AG09319 (cell line): ENCODE measurements at regions not wholly inside any gene's neighbourhood (a gene's known extent, or its start where the extent isn't known, plus 50 kb on each side); places are given as distances from the start of the nearest gene placed in this dataset.

ENCODE experiments used
- DNase-seq: peaks from one replicate; pipeline ENCODE4 v3.0.0-alpha.2; 2010; ENCODE audit warnings: low read depth; ENCODE audit errors: extremely low read depth
- CTCF ChIP-seq: IDR thresholded peaks from 2 replicates; pipeline ENCODE4 v1.5.1; 2011; ENCODE audit warnings: low read depth, mild to moderate bottlenecking, inconsistent platforms, low read length, moderate library complexity

DNA sequence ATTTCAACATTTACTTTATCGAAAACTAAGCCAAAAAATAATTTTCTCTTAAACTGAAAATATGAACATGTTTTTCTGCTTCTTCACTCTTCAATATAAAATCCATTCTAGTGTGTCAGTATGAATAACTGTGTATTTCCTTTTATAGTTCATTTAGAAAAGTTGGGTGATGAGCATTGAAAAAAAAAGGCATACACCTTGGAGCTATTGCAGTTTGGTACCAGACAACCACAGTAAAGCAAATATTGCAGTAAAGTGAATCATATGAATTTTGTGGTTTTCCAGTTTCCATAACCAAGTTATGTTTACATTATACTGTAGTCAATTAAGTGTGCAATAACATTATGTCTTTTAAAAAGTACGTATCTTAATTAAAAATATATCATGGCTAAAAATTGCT lies 195.0 kb upstream of the FOXG1 start:
- DNase-seq = no peak
- TF ChIP-seq CTCF = no peak

DNA sequence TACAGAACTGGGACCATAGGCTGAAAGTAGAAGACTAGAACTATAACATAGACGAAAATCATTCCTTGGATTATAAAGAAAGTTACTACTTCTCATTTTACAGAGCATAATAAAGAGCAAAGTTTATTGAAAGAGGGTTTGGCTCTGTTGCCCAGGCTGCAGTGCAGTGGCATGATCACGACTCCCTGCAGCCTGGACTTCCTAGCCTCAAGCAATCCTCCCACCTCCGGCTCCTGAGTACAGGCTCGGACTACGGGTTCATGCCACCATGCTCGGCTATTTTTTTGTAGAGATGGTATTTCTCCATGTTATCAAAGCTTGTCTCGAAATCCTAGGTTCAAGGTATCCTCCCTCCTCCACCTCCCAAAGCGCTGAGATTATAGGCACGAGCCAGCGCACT lies 190.1 kb upstream of the FOXG1 start:
- no peak for TF ChIP-seq CTCF
- DNase-seq = no peak

DNA sequence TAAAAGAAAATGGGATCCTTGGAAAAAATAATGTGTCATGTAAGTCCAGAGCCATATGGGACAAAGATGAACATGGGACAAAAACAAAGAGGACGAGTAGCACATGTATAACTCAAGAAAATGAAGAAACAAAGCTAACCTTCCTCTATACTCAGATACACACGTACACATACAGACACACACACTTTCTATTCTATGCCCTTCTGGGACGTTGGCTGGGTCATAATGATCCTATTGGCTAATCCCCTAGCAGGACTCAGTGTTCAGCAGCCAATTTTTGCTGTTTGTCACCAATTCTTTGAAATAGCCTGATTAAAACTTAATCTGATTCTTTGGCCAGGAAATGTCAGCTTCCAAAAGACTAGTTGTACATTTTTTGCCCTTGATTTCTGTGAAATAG lies 189.4 kb upstream of the FOXG1 start:
- TF ChIP-seq CTCF = no peak
- no peak for DNase-seq

DNA sequence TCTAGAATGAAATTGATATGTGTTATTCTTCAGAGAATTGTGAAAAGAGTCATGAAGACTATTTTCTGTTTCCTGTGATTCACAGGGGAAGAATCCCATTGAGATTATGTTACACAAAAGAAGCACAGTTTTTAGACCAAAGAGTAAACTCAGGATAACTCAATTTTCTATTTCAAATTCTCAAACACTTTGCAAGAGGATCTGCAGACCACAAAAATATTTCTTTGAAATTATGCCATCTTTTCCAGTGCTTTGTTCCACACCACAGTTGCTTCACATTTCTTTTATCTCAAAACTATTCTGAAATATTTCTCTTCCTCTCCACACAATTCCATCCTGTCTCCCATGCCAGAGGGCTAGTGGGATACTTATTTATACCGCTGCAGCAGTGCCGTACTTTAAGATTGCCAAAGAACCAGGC lies 188.9 kb upstream of the FOXG1 start:
- peak; percentile 2 for DNase-seq

DNA sequence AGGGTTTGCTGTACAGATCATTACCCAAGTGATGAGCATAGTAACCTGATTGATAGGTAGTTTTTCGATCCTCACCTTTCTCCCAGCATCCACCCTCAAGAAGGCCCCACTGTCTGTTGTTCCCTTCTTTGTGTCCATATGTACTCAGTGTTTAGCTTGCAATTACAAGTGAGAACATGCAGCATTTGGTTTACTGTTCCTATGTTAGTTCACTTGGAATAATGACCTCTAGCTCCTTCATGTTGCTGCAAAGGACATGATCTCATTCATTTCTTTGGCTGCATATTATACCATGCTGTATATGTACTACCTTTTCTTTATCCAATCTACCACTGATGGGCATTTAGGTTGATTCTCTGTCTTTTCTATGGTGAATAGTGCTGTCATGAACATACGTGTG lies 181.6 kb upstream of the FOXG1 start:
- DNase-seq = no peak
- no peak for TF ChIP-seq CTCF

More for the DNA sequence above, 188.9 kb upstream of the FOXG1 start:
- no peak for TF ChIP-seq CTCF

DNA sequence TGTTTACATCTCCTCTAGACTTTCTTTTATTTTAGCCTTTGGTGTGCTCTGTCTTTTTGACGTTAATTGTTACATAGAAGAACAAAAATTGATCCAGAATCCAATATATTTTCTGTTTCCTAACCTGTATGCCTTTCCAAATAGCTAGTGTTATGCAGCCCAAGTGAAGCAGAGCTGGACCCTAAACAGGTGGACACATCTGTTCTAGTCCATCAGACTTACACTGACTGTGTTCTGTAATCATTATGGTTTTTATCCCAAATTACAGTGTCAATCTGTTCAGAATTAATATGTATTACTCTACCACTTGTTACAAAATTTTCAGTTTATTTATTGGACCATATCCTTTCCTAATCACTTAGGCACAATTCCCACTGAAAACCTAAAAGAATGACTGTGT lies 176.8 kb upstream of the FOXG1 start:
- DNase-seq = no peak
- no peak for TF ChIP-seq CTCF

GRCh38 chr14:28596391-28596790 lies 170.2 kb upstream of the FOXG1 start:
- TF ChIP-seq CTCF = no peak; the same call in 1 of the 2 replicates
- no peak for DNase-seq
